GM23248 (cell line): ENCODE measurements at regions not wholly inside any gene's neighbourhood (a gene's known extent, or its start where the extent isn't known, plus 50 kb on each side); places are given as distances from the start of the nearest gene placed in this dataset.

ENCODE experiments used
- EZH2 ChIP-seq: fragments of 200-600 bp; sonication (generic); IDR thresholded peaks from 2 replicates; pipeline ENCODE4 v1.6.1; 2018; ENCODE audit warnings: antibody characterized with exemption, mild to moderate bottlenecking; ENCODE audit not compliant: insufficient read depth, poor library complexity, severe bottlenecking
- EZH2phosphoT487 ChIP-seq: fragments of 200-600 bp; sonication (generic); IDR thresholded peaks from 2 replicates; pipeline ENCODE4 v1.6.1; 2018; ENCODE audit warnings: antibody characterized with exemption, moderate library complexity, mild to moderate bottlenecking, low read depth; ENCODE audit not compliant: insufficient read depth

DNA sequence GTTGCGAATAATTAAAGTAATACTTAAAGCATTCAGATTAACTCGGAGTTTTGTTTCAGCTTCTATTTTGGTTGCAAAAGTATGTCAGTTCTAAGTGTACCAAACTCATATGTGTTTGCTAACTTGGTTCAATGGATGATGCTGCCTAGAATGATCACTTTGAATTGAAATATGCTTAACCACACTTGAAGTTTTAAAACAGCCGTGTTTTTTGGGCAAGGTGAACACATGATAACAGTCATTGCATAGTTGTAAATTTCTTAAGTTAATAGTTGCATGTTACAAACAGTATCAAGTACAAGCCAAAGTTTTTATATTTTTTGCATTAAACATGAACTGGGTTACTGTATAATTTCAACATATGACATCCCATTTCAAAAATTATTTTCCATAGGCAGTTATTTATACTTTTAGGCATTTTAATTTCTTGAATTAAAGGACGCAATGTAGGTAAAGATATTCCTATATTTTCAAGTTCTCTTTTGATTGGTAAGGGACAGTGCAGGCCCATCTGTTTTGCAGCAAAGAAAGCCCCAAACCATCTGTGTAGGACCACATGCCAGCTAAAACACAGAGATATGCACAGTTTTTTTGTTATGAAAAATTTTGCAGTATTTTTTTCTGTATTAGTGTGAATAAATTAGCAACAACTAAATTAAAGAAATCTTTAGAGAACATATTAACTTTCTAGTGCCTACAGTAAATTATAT lies 575.5 kb downstream of the PRKD1 start:
- no peak for TF ChIP-seq EZH2
- TF ChIP-seq EZH2phosphoT487, result no peak
